NCI-H524 treated with DMSO at 0.1 percent for 48 hours (cell line): ENCODE measurements at regions not wholly inside any gene's neighbourhood (a gene's known extent, or its start where the extent isn't known, plus 50 kb on each side); places are given as distances from the start of the nearest gene placed in this dataset.

Experiments
- DNase-seq: peaks from one replicate; lab custom pipeline; 2025; lab: John Stamatoyannopoulos, UW

DNA sequence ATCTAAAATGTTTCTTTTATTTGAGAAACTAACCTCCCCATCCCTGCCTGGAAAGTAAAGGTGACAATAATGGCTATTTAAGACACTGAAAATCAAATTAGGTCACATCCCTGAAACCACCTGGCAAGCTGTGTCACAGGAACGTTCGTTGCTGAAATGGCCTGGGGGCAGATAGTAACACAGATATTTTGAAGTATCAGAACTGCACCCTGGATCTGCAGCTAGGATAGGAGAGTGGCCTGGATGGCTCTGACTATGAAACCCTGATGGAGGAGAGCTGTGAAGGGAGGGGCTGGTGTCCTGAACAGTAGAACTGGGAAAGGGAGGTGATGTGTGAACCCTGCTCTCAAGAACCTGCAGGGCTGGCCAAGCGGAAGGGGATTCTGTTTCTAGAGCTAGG is 648.3 kb upstream of the CFAP20DC start:
- DNase-seq = no peak

DNA sequence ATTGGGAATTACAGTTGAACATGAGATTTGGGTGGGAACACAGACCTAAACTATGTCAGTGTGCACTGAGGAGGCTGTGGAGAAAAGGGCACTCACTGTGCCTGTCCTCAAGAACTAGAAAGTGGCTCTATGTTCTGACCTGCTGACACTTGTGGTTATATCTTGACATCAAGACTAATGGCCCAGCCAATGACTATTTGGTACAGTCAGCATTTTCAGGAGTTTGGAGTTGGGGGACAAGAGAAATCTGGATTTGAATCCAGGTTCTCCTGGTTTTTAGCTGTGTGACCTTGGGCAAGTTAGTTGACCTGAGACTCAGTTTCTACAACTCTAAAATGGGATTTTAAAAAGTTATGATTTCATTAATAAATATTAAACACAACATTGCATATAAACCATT is 647.0 kb upstream of the CFAP20DC start:
- no peak for DNase-seq

DNA sequence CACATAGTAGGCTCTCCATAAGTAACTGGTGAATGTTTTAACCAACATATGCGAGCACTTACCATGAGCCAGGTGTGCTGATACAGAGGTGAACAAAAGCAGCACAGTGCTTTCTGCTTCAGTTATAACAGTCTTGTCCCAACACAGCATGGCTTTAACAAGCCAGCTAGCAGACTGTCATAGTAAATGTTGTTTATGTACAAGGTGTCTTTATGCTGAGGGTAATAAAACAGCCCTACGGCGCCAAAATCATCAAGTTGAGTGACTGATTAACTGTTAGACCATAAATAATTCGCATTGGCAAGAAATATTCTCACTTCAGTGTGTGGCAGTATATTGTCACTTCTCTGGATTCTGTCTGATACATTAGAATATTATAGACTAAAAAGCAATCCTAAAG is 646.0 kb upstream of the CFAP20DC start:
- no peak for DNase-seq

DNA sequence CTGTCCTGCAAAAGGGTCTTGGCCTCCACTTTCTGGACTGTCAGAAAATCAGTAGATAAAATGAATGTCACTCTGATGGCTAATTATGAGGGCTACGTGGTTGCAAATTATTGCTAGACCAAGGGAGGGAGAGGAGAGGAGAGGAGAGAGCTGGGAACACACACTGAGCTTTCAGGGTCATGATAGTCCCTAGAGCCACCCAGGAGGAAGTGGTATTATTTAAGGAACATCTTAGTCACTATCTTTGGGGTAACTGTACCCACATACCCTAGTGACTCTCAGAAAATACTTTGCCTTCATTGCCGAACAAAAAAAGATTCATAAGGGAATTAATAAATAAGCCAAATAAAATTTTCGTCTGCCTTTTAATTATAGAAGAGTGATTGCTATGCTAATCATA is 642.3 kb upstream of the CFAP20DC start:
- DNase-seq = no peak

DNA sequence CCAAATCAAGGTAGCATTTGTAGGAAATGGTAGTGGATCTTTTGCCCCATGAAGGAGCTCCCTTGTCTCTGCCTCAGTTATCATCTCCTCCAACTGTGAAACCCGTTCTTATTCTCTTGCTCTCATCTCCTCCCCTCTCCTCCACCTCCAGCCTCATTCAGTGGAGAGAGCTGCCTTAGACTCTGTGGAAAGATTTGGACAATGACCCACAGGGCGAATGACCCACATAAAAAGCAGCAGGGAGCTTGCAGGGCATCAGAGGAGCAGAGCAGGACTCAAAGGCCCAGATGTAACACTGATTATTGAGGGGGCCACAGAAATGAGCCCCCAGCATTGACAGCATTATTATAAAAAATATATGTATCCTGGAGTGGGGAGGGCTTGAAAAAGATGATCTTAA is 641.1 kb upstream of the CFAP20DC start:
- DNase-seq = no peak

DNA sequence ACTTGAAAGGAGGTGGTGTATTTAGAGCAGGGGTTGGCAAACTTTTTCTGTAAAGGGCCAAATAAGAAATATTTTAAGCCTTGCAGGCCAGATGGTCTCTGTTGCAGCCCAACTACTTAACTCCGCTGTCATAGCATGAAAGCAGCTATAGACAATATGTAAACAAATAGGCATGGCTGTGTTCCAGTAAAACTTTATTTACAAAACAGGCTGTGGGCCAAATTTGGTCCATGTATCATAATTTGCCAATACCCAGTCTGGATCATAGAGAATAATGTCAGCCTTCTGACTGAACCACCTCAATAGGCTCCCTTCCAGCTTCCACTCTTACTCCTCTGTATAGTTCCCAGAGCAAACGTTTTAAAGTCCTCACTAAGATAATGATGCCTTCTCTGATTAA is 638.8 kb upstream of the CFAP20DC start:
- no peak for DNase-seq

DNA sequence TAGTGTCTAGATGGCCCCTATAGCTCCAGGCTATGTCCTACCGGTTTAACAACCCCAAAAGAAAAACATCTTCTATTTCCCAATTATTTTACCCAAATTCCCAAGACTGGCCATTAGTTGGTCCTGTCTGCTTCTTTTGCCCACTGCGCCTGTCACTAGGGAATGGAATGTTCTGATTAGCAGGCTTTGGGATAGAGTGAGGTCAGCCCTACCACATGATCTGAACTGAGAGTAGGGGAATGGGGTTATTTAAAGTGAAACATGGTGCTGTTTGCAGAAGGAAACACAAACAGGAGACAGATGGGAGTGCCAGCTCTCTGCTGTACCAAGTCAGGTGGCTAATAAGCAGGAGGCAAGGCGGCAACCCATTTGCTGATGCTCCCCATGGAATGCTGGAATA is 635.6 kb upstream of the CFAP20DC start:
- no peak for DNase-seq

DNA sequence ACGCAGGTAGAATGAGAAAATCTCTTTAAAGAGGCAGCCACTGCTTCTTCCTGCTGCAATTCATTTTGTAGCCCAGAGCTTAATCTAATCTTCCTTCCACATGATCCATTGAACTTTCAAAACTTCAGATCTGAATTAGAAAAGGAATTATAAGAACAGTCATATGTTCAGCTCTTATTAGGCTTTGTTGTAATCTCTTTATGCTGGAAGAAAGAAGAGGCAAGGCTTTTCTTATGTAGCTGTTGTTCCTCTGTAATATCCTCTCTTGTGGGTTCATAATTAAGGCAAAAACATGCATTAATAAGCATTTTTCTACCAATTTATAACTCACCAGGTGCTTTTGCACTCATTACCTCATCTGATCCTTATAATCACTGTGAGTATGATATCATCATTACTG is 634.9 kb upstream of the CFAP20DC start:
- DNase-seq = no peak

DNA sequence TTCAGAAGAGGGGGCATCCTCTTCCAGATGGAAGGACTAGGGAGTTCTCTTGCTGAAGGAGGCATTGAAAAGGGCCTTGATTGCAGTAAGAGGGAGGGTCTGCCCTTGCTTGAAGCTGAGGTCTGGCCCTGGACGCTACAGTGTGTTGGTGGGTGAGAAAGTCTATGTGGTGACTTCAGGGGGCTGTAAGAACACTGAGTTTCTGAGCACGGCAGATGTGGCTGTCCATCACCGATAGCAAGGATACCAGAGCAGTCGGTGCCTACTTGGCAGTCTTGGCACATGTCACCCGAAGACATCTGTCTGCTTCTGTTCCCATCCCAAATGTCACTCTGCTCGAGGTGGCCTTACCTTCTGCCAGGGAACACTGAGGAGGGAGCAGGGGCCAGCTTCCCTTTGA is 631.1 kb upstream of the CFAP20DC start:
- DNase-seq = no peak

DNA sequence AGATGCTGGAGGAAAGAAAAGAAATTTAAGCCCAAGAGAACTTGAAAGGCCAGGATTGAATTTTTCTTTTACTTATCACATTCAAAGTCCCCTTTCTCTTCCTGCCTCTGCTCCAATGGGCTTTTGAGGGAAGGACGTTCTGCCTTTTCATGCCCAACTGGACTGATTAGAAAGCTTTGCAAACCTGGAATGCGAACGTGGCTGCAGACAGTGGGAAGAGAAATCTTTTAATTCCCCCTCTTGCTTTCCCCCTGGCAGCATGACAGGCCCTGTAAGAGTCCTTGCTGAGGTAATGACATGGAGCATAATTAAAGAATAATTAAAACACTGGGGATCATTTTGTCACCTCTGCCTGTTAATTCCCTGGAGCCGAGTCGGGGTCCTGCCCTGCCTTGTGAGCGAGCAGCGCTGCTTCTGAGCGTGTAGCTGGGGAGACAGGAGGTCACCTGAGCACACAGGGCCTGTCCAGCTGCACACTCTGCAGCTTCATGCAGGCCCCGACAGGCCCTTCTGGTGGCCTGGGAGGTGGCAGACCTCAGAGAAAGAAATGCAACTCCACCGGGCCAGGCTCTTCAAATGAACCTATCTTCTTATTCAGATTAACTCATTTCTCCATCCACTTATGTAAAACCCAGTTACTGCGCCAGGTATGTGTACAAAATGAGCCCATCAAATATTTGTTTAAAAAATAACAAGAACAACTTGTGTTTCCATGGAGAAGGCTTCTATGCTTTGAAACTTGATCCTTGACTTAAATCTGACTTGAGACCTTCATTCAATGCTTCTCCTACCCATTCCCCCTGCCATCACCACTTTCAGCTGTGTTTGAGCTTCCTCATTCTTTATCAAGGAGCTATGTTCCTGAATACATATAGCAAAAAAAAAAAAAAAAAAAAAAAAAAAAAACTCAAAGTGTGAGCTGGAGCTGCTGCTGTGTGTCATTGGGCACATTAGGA is 628.2 kb upstream of the CFAP20DC start:
- no peak for DNase-seq

DNA sequence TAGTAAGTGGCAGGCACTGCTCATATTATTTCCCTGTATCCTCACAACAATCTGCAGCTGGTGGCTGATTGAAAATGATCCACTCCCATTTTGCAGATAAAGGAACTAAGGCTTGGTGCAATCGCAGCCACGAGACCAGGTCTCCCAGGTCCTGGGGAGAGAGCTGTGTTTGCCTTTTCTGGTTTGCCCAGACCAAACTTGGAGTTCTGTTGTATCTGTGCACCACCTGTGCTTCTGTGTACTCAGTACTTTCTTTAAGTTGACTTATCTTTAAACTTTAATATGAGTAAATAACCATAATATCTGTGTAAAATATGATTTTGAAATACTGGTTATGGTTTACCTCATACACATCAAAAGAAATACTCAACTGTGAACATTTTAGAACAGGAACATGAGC is 625.7 kb upstream of the CFAP20DC start:
- no peak for DNase-seq

DNA sequence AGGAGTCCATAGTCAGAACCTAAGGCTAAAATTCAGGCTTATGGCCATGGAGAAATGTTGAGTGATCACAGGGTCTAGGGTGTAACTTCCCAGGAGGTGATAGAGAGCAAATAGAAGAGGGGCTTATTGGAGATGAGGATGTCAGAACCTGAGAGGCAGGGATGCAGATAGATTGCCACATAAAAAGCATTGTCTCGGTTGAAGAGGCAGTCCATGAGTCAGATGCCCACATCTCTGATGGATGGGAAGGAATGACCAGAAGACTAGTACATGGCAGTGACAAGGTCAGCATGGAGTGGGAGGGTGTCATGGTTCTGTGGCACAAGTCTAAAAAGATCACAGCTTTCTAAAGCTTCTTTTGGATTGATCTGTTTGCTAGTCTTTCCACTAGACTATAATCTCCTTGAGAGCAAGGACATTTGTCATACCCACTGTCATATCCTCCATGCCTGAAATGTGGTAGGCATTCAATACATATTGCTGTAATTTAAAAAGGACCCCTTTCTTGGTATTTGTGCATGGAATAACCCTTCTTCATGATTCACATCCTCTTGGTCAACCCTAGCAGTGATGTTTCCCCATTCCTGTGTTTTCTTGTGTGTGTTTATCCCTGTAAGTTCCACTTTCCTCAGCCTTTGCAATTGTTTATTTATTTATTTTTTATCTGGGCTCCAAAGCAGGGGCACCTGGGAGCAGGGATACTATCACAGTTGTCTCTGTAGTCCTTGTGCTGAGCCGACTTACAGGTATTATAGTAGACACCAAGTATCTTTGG is 613.4 kb upstream of the CFAP20DC start:
- DNase-seq = no peak

DNA sequence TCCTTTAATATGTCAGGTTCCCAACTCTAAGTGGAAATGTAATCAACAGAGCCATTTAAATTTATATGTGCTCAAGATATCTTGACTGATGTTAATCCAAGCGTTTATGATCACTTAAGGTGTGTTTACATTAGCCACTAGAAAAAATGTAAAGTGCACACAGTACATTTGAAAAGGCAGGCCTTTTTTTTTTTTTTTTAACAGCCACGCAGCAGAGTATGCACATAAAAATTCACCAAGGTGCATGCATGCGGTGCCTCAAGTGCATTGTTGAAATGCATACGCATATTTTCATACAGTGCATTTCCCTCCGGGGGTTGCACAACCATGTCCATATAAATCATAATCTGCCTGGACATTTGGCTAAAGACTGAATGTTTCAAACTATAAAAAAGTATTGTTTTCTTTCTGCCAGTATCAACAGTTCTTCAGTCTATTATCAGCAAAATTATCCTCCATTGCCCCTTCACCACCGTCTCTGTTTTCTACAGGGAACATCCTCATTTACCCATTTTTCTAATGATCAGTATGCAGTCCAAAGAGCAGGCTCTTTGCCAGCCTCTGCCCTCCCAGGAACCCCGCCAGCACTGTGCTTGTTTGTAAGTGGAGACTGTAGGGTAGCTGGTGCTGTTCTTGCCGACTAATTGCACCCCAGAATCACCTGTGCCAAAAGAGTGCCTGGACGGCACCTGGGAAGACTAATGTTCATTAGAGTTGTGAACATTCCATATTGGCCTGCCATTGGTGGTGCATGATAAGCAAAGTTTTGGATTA is 611.2 kb upstream of the CFAP20DC start:
- no peak for DNase-seq

DNA sequence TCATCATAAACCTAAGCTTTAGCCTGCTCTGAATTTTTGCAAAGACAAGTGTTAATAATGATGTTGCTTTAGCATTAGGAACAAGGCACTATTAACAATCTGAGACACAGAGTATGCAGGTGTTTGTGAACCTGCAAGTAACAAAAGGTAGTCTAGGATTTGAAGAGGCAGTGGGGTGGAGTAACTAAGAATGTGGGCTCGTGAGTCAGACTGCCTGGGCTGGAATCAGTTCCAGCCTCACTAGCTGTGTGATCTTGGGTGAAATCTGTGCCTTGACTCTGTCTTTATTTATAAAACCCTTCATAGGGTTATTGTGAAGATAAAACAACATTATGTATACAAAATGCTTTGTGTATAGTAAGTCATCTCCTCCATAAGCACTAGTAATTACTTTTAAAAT is 610.6 kb upstream of the CFAP20DC start:
- no peak for DNase-seq

DNA sequence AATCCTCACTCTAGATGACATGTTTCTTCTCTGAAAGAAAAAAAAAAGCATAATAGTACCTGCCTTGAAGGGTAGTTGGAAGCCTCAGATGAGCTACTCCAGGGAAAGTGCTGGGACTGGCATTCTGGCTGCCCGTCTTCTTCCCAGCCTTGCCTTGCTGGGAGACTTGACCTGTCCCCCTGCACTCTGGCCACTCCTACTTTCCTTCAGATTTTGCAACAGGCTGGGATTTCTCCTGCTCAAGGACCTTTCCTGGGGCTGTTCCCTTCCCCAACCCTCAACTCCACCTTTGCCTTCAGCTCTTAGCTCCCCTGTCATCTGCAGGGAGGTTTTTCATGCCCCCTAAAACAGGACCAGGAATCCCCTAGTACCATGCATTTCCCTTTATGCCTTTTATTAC is 609.9 kb upstream of the CFAP20DC start:
- no peak for DNase-seq

DNA sequence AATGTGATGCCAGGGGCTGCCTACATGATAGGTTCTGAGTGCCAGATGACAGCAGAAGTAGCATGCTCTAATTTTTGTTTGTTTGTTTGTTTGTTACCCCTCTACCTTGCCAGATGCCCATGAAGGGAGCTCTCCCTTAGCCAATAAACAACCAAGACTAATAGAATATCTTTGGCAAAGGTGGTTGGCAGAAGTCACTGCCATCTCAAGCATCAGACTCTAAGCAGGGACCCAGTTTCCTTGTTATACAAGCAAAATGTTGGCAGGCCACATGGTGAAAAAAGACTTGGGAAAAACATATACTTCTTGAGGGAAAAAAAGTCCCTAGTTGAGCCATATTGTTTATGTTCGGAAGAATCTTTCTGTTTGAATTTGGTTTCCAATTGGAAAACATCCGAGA is 609.0 kb upstream of the CFAP20DC start:
- DNase-seq = no peak

DNA sequence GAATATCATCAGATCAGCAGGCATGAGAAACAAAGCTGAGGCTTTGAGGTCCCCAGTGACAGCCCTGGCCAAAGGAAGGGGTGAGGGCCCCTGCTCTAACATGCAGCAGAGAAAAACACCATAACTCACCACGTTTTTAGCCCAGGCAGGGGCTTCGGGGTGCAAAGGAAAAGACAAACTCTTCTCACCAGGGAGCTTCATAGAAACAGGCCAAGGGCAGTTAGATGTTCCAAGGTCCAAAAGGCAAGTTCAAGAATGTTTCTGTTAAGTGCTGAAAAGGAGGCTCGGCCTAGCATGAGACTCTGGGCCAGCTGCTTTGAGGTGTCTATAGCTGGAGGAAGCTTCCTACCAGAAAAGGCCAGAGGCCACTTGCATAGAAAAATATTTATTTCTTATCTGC is 608.4 kb upstream of the CFAP20DC start:
- DNase-seq = no peak

DNA sequence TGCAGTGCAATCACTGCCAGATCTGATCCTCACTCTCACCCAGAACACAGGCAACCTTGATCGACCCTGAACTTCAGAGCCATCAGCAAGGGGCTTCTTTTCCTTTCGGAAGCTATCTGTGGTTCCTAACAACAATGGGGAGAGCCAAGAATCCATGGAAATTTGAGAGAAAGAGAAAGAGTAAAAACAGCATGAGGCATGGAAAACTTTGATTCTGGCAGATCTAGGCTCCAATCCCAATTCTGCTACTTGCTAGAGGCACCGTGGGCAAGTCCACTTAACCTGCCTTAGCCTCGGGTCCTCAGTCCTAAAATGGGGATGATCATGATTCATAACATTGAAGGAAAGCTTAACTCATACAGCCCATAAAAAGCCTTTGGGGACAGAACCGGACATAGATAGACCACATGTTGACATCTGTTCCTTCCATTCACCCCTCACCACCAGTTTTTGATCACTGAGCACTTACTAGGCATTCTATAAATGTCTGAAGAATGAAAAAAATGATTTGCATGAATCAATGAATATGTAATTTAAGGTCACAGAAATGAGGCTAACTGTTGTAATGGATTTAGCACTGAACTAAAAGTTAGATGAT is 605.7 kb upstream of the CFAP20DC start:
- DNase-seq = no peak

DNA sequence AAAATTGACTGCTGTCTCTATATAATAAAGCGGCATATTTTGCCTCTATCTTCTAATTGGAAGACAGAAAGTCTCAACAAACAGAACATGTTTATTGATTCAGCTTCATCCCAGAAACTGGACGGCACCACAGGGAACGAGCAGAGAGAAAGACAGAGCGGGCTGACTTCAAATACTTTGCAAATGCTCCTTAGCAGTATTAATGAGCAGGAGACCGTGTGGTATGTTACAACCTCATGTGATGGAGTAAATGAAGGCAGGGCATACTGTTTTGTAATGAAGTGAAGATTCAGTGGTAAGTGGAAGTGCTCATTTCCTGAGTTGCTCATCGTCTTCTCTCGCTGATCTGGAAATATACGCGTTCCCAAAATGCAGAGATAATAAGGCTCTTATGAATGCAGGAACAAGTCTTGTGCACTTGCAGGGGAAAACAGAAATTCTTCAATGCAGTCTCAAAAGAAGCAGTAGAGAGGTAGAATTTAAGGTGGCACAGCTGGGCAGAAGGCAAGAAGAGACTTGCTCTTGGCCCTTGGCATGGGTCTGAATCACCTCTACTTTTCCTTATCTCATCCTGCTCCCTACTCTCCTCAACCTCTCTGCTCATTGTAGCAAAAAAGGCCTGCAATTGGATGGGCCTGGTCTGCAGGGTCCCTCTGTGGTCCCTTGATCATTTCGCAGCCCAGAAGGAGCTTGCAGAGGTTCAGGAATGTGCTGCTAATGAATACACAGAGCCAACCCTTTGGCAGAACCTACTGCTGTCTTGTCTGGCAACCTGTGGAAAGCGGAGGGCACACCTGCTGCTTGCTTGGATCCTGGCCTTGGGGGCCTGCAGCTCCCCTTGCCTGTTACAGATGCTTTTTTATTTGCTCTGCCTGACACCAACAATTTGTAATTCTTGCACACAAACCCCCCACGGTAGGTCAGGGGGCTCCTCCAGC is 604.9 kb upstream of the CFAP20DC start:
- DNase-seq = no peak

DNA sequence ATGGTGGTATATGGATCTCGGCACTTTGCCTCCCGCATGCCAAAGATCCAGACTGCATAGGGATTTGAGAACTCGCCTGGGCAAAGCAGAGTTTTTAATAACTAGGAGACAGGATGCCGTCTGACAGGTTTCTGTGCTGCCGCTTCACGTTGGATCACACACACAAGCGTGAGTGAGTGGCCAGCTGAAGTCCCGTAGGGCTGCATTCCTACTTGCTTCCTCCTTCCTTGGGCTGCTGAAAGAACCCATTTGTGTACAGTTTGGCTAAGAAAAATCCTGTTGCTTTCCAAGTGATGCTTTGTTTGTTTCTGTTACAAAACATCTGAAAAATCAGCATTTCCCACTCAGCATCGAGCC is 604.3 kb upstream of the CFAP20DC start:
- no peak for DNase-seq
